SU-DHL-6 (cell line): ENCODE measurements at regions not wholly inside any gene's neighbourhood (a gene's known extent, or its start where the extent isn't known, plus 50 kb on each side); places are given as distances from the start of the nearest gene placed in this dataset.

Source experiments
- EZH2phosphoT487 ChIP-seq: fragments of 200-600 bp; sonication (generic), shearing (Covaris generic); conservative IDR thresholded peaks from 2 replicates; pipeline ENCODE4 v1.6.1; 2018; ENCODE audit warnings: mild to moderate bottlenecking, antibody characterized with exemption, low read length, moderate library complexity, mixed read lengths
- TF ChIP-seq, protein P1 (sequence below): fragments of 200-600 bp; sonication (generic); IDR thresholded peaks from one replicate; pipeline ENCODE4 v1.5.1; 2017; ENCODE audit warnings: antibody characterized with exemption, mild to moderate bottlenecking, low read length, moderate library complexity; ENCODE audit not compliant: insufficient read depth, poor library complexity, severe bottlenecking

DNA sequence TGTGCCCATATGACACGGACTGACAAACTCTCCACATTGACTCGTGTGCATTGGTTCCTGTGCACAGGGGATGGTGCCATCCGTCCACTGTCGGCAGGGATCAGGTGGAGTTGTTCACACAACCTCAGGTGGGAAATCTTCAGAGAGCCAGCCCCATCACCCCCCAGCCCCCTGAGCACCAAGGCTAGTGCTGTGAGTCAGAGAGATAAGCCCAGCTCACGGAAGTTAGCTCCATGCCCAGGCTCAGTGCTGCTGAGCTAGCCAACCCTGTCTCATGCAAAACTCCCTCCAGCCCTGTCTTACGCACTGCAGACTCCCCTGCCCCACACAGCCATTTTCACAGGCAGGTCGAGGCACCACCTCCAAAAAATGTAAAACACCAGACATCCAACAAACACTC lies 139.0 kb upstream of the NGF start:
- TF ChIP-seq, protein P1, sequence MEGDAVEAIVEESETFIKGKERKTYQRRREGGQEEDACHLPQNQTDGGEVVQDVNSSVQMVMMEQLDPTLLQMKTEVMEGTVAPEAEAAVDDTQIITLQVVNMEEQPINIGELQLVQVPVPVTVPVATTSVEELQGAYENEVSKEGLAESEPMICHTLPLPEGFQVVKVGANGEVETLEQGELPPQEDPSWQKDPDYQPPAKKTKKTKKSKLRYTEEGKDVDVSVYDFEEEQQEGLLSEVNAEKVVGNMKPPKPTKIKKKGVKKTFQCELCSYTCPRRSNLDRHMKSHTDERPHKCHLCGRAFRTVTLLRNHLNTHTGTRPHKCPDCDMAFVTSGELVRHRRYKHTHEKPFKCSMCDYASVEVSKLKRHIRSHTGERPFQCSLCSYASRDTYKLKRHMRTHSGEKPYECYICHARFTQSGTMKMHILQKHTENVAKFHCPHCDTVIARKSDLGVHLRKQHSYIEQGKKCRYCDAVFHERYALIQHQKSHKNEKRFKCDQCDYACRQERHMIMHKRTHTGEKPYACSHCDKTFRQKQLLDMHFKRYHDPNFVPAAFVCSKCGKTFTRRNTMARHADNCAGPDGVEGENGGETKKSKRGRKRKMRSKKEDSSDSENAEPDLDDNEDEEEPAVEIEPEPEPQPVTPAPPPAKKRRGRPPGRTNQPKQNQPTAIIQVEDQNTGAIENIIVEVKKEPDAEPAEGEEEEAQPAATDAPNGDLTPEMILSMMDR, result no peak
- TF ChIP-seq EZH2phosphoT487, result no peak
